Effector memory CD4-positive, alpha-beta T cell (primary cell): ENCODE measurements at regions not wholly inside any gene's neighbourhood (a gene's known extent, or its start where the extent isn't known, plus 50 kb on each side); places are given as distances from the start of the nearest gene placed in this dataset.

Source experiments
- DNase-seq, 3 donors: peaks; one replicate each; pipeline ENCODE4 v3.0.0-alpha.2; 2020
- H3K27ac ChIP-seq: 2 replicates; pipeline ENCODE4 v1.7.0; 2013; ENCODE audit warnings: mild to moderate bottlenecking, low read length, moderate library complexity; ENCODE audit not compliant: insufficient read depth, poor library complexity, severe bottlenecking
- H3K27me3 ChIP-seq: replicated peaks from 2 replicates; pipeline ENCODE4 v1.7.0; 2013; ENCODE audit warnings: mild to moderate bottlenecking, low read length; ENCODE audit not compliant: insufficient read depth, control insufficient read depth, poor library complexity, severe bottlenecking
- H3K36me3 ChIP-seq: 2 replicates; pipeline ENCODE4 v1.7.0; 2013; ENCODE audit warnings: mild to moderate bottlenecking, low read length, moderate library complexity; ENCODE audit not compliant: control insufficient read depth, insufficient read depth
- H3K4me1 ChIP-seq: 2 replicates; pipeline ENCODE4 v1.7.0; 2013; ENCODE audit warnings: low read length, mild to moderate bottlenecking; ENCODE audit not compliant: control insufficient read depth, insufficient read depth, poor library complexity, severe bottlenecking
- H3K4me3 ChIP-seq: 2 replicates; pipeline ENCODE4 v1.7.0; 2013; ENCODE audit warnings: low read length, low read depth, mild to moderate bottlenecking; ENCODE audit not compliant: insufficient read depth, poor library complexity, severe bottlenecking
- H3K9me3 ChIP-seq: 2 replicates; pipeline ENCODE4 v1.7.0; 2013; ENCODE audit warnings: mild to moderate bottlenecking, low read length, moderate library complexity; ENCODE audit not compliant: control insufficient read depth

DNA sequence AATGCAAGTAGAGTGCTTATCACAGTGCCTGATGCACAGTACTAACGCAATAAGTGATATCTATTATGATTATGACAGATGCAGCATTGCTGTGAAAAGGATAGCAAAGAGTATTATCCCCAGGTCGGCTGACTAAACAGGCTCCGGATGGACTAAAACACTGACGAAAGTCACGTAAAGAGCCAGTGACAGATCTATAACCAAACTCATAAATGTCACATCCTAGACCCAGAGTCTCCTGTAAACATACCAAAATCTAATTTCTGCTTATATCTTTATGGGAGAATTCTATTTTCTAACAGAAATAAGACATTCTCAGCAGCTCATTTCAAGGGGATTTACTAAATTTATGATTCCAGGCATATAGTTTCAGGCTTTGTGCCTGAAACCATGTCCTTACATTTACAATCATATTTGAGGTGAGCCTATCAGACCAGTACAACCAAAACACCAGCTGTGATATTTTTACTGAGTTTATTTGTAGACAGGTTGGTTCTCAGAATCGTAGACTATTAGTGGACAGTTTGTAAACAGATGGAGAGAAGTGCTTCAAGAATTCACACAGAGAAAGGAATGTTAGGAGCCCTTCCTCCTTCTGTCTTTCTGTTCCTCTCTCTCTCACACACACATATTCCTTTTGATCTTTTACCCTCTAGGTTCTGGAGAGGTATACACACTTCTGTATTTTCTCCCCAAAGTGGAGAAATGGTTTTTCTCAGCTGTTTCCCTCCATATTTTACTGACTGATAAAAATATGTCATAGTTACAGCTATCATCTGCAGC lies 52.4 kb upstream of the WDR26 start:
- Histone ChIP-seq H3K4me3 (no peak overlapping the region), H3K36me3 (no peaks in the 10 kb centered on the region), H3K4me1 (no peaks in the 10 kb centered on the region), H3K27ac (no peak overlapping the region), H3K27me3 (no peaks in the 10 kb centered on the region), H3K9me3 (no peaks in the 10 kb centered on the region)
- no peak for DNase-seq

- DNase-seq, result no peak
- no peak overlapping the region for H3K27ac ChIP-seq
These were observed 54.4 kb upstream of the WDR26 start for GRCh38 chr1:224488806-224489499.

GRCh38 chr1:224489534-224490365 lies 55.2 kb upstream of the WDR26 start:
- Histone ChIP-seq H3K4me3 (no peak overlapping the region), H3K9me3 (no peaks in the 10 kb centered on the region), H3K27me3 (no peaks in the 10 kb centered on the region), H3K27ac (no peak overlapping the region), H3K36me3 (no peaks in the 10 kb centered on the region), H3K4me1 (no peaks in the 10 kb centered on the region)
- no peak for DNase-seq

More at GRCh38 chr1:224488806-224489499, 54.4 kb upstream of the WDR26 start:
- Histone ChIP-seq H3K36me3 (no peaks in the 10 kb centered on the region), H3K4me3 (no peak overlapping the region), H3K9me3 (no peaks in the 10 kb centered on the region), H3K4me1 (no peaks in the 10 kb centered on the region), H3K27me3 (no peaks in the 10 kb centered on the region)

- H3K9me3 ChIP-seq, result no peaks in the 10 kb centered on the region
- H3K27me3 ChIP-seq, result no peaks in the 10 kb centered on the region
- DNase-seq, result no peak
- no peaks in the 10 kb centered on the region for H3K4me1 ChIP-seq
- no peak overlapping the region for H3K27ac ChIP-seq
- no peaks in the 10 kb centered on the region for H3K36me3 ChIP-seq
- no peak overlapping the region for H3K4me3 ChIP-seq
These were observed 56.2 kb upstream of the WDR26 start for GRCh38 chr1:224490549-224491537.

DNA sequence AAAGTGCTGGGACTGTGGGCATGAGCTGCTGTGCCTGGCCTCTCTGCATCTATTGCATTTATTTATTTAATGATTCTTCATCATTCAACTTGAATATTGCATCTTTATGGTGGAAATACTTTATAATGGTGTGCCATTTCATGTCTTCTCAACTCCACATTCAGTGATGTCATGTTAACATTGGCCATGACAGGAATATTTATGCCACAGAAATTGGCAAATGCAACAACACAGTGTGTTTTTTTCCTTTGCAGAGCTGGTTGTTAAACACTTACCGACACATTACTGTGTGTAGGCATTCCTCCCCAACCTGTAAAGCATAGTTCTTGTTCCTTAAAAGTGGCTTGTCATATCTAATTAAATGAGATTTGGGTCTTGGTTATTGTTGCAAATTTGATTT lies 57.4 kb upstream of the WDR26 start:
- no peak for DNase-seq
- Histone ChIP-seq H3K27ac (no peak overlapping the region), H3K9me3 (no peaks in the 10 kb centered on the region), H3K4me1 (no peaks in the 10 kb centered on the region), H3K27me3 (no peaks in the 10 kb centered on the region), H3K36me3 (no peaks in the 10 kb centered on the region), H3K4me3 (no peak overlapping the region)

DNA sequence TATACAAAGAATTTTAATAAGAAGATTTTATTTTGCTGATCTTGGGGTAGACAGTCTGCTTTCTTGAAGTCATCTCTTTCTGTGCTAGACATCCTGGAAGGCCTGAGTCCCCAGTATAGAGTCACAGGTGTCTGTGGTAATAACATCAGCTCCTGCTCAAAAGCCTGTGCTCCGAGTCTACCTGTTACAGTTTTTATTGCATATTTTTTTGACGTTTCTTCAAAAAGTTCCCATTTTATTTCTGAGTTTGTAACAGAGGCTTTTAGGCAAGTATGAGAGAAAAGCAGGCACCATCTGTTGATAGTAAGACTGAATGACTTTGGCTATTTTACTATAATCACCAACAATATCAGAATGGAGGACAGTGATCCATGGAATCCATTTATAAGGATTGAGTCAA lies 58.0 kb upstream of the WDR26 start:
- H3K4me1 ChIP-seq, result peaks cover 3% of the 10 kb centered on the region
- no peaks in the 10 kb centered on the region for H3K9me3 ChIP-seq
- DNase-seq, result no peak
- H3K27ac ChIP-seq, result no peak overlapping the region
- no peaks in the 10 kb centered on the region for H3K36me3 ChIP-seq
- no peaks in the 10 kb centered on the region for H3K27me3 ChIP-seq
- no peak overlapping the region for H3K4me3 ChIP-seq

- no peaks in the 10 kb centered on the region for H3K9me3 ChIP-seq
- DNase-seq, result no peak
These were observed 58.7 kb upstream of the WDR26 start for GRCh38 chr1:224493269-224493668.

DNA sequence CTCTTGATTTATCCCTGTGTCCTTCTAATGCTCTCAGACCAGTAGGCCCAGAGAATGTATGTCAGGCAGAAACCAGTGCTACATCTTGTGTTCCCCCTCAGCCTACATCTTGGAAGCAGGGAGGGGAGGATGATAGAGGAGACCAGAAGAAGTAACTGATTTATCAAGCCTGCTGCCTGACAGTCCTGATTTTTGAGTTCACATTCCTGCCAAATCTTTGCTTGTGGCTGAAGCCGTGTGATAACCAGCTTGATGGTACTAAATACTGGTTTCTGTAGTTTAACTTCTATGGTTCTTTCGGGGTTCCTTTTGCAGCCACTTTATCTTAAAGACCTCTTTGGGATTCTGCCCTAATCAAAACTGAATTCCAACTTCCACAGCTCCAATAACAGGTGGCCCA lies 59.7 kb upstream of the WDR26 start:
- H3K4me1 ChIP-seq, result peaks cover 14% of the 10 kb centered on the region
- no peaks in the 10 kb centered on the region for H3K27me3 ChIP-seq

More at GRCh38 chr1:224493269-224493668, 58.7 kb upstream of the WDR26 start:
- peaks cover 9% of the 10 kb centered on the region for H3K4me1 ChIP-seq
- H3K27ac ChIP-seq, result no peak overlapping the region
- no peak overlapping the region for H3K4me3 ChIP-seq
- H3K36me3 ChIP-seq, result no peaks in the 10 kb centered on the region
- H3K27me3 ChIP-seq, result no peaks in the 10 kb centered on the region

DNA sequence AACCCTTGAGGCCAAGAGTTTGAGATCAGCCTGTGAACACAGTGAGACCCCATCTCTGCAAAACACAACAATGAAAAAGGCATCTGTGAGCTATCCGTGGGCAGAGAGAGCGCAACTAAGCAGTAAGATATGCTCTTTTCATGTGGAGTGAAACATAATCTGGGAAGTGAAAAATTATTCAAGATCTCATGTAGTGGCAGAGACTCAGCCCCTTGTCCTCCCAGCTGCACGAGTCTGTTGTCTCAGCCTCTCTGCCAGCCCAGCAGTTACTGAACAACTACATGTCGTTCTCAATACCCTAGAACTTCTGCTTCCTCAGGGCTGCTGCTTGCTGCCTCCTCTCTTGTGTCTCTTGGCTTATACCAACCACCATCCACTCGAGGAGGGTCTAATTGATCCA lies 61.3 kb upstream of the WDR26 start:
- no peak for DNase-seq
- Histone ChIP-seq H3K36me3 (no peaks in the 10 kb centered on the region), H3K9me3 (no peaks in the 10 kb centered on the region), H3K4me1 (peaks cover 14% of the 10 kb centered on the region), H3K27me3 (no peaks in the 10 kb centered on the region), H3K4me3 (no peak overlapping the region), H3K27ac (no peak overlapping the region)

More for the DNA sequence above, 59.7 kb upstream of the WDR26 start:
- no peak for DNase-seq
- H3K27ac ChIP-seq, result no peak overlapping the region
- no peak overlapping the region for H3K4me3 ChIP-seq
- H3K36me3 ChIP-seq, result no peaks in the 10 kb centered on the region
- no peaks in the 10 kb centered on the region for H3K9me3 ChIP-seq
